PC-9 (cell line): ENCODE measurements at regions not wholly inside any gene's neighbourhood (a gene's known extent, or its start where the extent isn't known, plus 50 kb on each side); places are given as distances from the start of the nearest gene placed in this dataset.

Experiments
- BruUV-seq: library from RNA; stranded (reverse); fragments of 400-500 nt; replicated peaks from 2 replicates; lab custom pipeline; 2021; lab: Mats Ljungman, UMichigan
- CTCF ChIA-PET: fragments of 300-600 bp; sonication (Branson Sonifier 250); formaldehyde crosslinking; loops from one replicate; lab custom pipeline; 2022; ENCODE audit warnings: antibody characterized with exemption; lab: Charles Lee
- POLR2A ChIA-PET: fragments of 300-600 bp; sonication (Branson Sonifier 250); formaldehyde crosslinking; loops from one replicate; lab custom pipeline; 2022; ENCODE audit warnings: antibody characterized with exemption; ENCODE audit not compliant: unreplicated experiment; lab: Charles Lee
- DNase-seq, 2 experiments: peaks; one replicate each; pipeline versions ENCODE4 v3.0.0 to v3.0.0-alpha.2; 2015 to 2022; ENCODE audit warnings: mixed read lengths in 1 of 2
- H2AFZ ChIP-seq: fragments of 200-600 bp; sonication (generic); 2 replicates; pipeline ENCODE4 v1.8.1; 2017; ENCODE audit warnings: antibody characterized with exemption
- H3F3A ChIP-seq: fragments of 200-600 bp; sonication (generic); 2 replicates; pipeline ENCODE4 v1.8.1; 2017; ENCODE audit warnings: antibody characterized with exemption, mild to moderate bottlenecking, low read depth; ENCODE audit not compliant: insufficient read depth
- H3K27ac ChIP-seq: fragments of 200-600 bp; sonication (generic); 2 replicates; pipeline ENCODE4 v1.6.1; 2016; ENCODE audit warnings: mixed run types
- H3K27me3 ChIP-seq: fragments of 200-600 bp; sonication (generic); 2 replicates; pipeline ENCODE4 v1.6.1; 2016; ENCODE audit warnings: low read depth, mixed run types; ENCODE audit not compliant: insufficient read depth
- H3K36me3 ChIP-seq: fragments of 200-600 bp; sonication (generic); 2 replicates; pipeline ENCODE4 v1.6.1; 2016; ENCODE audit warnings: low read depth, mixed run types
- H3K4me1 ChIP-seq: fragments of 200-600 bp; sonication (generic); replicated peaks from 2 replicates; pipeline ENCODE4 v1.6.1; 2016; ENCODE audit warnings: mixed run types; ENCODE audit not compliant: insufficient read depth
- H3K4me2 ChIP-seq: fragments of 200-600 bp; sonication (generic); 2 replicates; pipeline ENCODE4 v1.6.1; 2017; ENCODE audit warnings: mixed run types
- H3K4me3 ChIP-seq: fragments of 200-600 bp; sonication (generic); 2 replicates; pipeline ENCODE4 v1.6.1; 2016; ENCODE audit warnings: mixed run types
- H3K79me2 ChIP-seq: fragments of 200-600 bp; sonication (generic); 2 replicates; pipeline ENCODE4 v1.6.1; 2017; ENCODE audit warnings: low read depth, mixed run types
- H3K9me2 ChIP-seq: fragments of 200-600 bp; sonication (generic); 2 replicates; pipeline ENCODE4 v1.8.1; 2017; ENCODE audit warnings: mild to moderate bottlenecking; ENCODE audit not compliant: insufficient read depth
- H3K9me3 ChIP-seq: fragments of 200-600 bp; sonication (generic); 2 replicates; pipeline ENCODE4 v1.8.1; 2016; ENCODE audit warnings: low read depth; ENCODE audit not compliant: insufficient read depth
- H4K20me1 ChIP-seq: fragments of 200-600 bp; sonication (generic); 2 replicates; pipeline ENCODE4 v1.8.1; 2017; ENCODE audit not compliant: insufficient read depth
- EZH2 ChIP-seq: fragments of 200-600 bp; sonication (generic); IDR thresholded peaks from 2 replicates; pipeline ENCODE4 v1.8.0; 2017; ENCODE audit warnings: antibody characterized with exemption, low read depth
- intact Hi-C: fragments of 100-400 bp; cut with micrococcal nuclease; formaldehyde crosslinking; loops from one replicate; pipeline ENCODE4 v1.10.0; 2022; ENCODE audit not compliant: unreplicated experiment
- TF ChIP-seq, protein P1 (sequence below): fragments of 200-600 bp; sonication (generic); conservative IDR thresholded peaks from 2 replicates; pipeline ENCODE4 v1.6.1; 2017; ENCODE audit warnings: mixed run types, antibody characterized with exemption, mild to moderate bottlenecking, moderate library complexity

GRCh38 chr14:44131861-44132260 is 375.2 kb downstream of the FSCB start:
- H3K27me3 ChIP-seq, result no peaks in the 10 kb centered on the region
- POLR2A ChIA-PET, result no interaction called here
- no peaks in the 10 kb centered on the region for H3K4me1 ChIP-seq
- H3F3A ChIP-seq, result no peaks in the 10 kb centered on the region
- no peak overlapping the region for H3K4me3 ChIP-seq
- no peak overlapping the region for H2AFZ ChIP-seq
- no peak for DNase-seq
- H4K20me1 ChIP-seq, result no peaks in the 10 kb centered on the region
- H3K79me2 ChIP-seq, result no peaks in the 10 kb centered on the region
- no peak overlapping the region for H3K4me2 ChIP-seq
- CTCF ChIA-PET, result no interaction called here
- H3K9me2 ChIP-seq, result no peaks in the 10 kb centered on the region
- TF ChIP-seq EZH2, result no peak
- TF ChIP-seq, protein P1, sequence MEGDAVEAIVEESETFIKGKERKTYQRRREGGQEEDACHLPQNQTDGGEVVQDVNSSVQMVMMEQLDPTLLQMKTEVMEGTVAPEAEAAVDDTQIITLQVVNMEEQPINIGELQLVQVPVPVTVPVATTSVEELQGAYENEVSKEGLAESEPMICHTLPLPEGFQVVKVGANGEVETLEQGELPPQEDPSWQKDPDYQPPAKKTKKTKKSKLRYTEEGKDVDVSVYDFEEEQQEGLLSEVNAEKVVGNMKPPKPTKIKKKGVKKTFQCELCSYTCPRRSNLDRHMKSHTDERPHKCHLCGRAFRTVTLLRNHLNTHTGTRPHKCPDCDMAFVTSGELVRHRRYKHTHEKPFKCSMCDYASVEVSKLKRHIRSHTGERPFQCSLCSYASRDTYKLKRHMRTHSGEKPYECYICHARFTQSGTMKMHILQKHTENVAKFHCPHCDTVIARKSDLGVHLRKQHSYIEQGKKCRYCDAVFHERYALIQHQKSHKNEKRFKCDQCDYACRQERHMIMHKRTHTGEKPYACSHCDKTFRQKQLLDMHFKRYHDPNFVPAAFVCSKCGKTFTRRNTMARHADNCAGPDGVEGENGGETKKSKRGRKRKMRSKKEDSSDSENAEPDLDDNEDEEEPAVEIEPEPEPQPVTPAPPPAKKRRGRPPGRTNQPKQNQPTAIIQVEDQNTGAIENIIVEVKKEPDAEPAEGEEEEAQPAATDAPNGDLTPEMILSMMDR, result no peak
- intact Hi-C loops, result no loop called here
- no peaks in the 10 kb centered on the region for H3K9me3 ChIP-seq
- H3K27ac ChIP-seq, result no peak overlapping the region
- no TSS peak for BruUV-seq
- no peaks in the 10 kb centered on the region for H3K36me3 ChIP-seq

DNA sequence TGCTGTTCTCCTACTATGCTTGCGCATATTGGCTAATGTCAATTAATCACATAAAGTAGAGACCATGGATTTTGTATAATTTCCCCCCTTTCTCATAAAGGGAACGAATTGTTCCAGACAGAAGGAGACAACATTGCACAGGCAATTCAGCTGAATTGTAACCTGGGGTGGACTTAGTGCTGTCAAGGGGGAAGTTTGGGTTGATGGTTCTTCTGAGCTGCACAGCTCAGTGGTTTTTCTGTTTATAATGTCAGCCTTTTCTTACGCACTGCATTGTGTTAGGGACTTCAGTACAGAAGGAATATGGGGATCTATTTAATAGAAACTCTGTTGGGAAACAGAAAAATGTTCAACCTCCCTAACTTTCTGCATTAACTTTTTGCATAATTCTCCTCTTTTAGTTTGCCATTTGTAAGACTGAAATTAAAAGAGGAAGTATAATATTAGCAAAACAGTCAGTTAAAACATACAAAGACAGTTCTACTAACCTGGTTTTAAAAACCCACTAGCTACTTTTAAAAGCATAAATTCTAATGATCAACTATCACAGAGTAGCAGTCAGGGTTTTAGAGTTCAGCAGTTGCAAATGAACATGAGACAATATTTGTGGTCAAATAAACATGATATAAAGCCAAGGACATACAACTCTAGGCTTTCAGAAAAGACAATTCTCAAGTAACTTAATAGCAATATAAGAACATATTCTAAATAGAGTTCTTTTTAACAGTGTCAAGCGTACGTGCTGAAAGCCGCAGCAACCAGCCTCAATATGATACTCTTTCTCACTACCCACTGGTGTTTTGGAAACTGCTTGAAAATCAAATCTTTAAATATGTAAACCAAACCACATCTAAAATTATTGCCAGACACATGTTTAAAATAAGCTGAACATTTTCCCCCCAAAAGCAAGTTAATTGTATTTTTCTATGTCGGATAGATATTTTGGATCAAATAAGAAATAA is 393.0 kb downstream of the FSCB start:
- no peak overlapping the region for H3K4me2 ChIP-seq
- no peaks in the 10 kb centered on the region for H3F3A ChIP-seq
- BruUV-seq, result no TSS peak
- H2AFZ ChIP-seq, result no peak overlapping the region
- H3K79me2 ChIP-seq, result no peaks in the 10 kb centered on the region
- DNase-seq, result no peak
- TF ChIP-seq EZH2, result no peak
- TF ChIP-seq, protein P1, result no peak
- no peaks in the 10 kb centered on the region for H3K27me3 ChIP-seq
- H3K27ac ChIP-seq, result no peak overlapping the region
- ChIA-PET CTCF (no interaction called here), POLR2A (no interaction called here)
- no peaks in the 10 kb centered on the region for H3K36me3 ChIP-seq
- no peaks in the 10 kb centered on the region for H3K9me2 ChIP-seq
- no peaks in the 10 kb centered on the region for H4K20me1 ChIP-seq
- intact Hi-C loops, result no loop called here
- no peaks in the 10 kb centered on the region for H3K9me3 ChIP-seq
- H3K4me3 ChIP-seq, result no peak overlapping the region
- H3K4me1 ChIP-seq, result no peaks in the 10 kb centered on the region

DNA sequence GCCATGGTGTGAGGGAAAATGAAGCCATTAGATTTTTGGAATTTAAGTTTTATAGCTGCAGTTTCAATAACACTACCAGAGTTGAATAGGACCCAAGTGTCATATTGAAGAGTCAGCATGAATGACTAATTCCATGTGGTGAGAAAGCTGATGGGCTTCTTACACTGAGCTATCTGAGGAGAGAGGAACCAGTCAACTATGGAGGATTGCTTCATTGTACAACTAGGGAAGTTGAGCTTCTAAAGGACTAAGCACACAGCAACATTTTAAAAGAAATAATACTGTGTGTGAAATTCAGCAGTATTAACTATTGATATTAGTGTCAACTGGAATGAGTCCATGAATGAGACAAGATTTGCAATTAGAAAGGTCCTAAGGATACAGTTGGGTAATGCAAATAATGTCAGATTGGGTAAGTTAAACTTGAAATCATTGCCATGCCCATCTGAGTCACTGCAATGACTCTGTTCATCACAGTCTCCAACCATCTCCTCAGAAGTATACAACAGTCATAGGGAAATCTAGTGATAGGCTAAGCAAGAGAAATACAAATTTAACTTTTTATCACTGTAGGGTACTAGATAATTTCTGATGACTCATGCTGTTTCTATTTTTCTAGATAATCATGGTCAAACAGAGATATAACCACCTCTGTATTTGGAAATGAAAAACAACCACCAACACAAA is 394.2 kb downstream of the FSCB start:
- Histone ChIP-seq H2AFZ (no peak overlapping the region), H3K79me2 (no peaks in the 10 kb centered on the region), H3K9me3 (no peaks in the 10 kb centered on the region), H3K9me2 (no peaks in the 10 kb centered on the region), H3K27me3 (no peaks in the 10 kb centered on the region), H3K27ac (no peak overlapping the region), H4K20me1 (no peaks in the 10 kb centered on the region), H3K4me1 (no peaks in the 10 kb centered on the region), H3F3A (no peaks in the 10 kb centered on the region), H3K4me3 (no peak overlapping the region), H3K36me3 (no peaks in the 10 kb centered on the region), H3K4me2 (no peak overlapping the region)
- intact Hi-C loops, result no loop called here
- no TSS peak for BruUV-seq
- no peak for DNase-seq
- POLR2A ChIA-PET, result no interaction called here
- CTCF ChIA-PET, result no interaction called here
- no peak for TF ChIP-seq EZH2
- TF ChIP-seq, protein P1, result no peak
